ENCODE measurements at regions not wholly inside any gene's neighbourhood (a gene's known extent, or its start where the extent isn't known, plus 50 kb on each side); places are given as distances from the start of the nearest gene placed in this dataset.

DNA sequence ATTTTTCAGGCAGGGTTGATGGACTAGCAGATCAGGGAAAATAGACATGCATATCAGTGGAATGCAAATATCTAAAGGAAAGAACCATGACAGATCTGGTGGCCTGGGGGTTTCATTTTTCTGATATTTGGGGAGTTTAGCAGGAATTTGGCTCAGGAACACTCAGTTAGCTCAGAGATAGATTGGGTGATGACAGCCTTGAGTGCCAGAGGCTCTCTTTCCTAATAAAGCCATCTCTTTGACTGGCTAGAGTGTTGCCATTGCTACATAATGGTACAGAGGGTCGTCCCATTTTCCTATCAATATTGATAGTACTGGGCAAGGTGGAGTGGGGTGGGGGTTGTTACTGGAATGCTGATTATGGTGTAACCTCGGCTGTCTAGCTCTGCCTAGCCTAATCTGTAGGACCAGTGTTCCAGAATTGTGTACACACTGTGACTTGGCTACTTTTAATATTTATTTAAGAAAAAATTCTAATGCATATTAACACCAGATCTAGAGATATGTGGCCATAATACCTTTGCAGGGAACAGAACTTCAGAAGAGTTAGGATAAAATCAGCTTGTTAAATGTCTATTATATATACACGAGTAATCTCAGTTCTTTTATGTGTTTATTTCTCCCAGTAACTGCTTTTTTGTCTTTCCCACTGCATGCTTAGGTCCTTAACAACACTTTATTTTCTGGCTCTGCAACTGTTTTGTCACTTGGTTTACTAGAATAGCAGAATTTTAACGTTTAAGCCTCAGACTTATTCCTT lies 145.0 kb upstream of the SPOCK3 start:
- Histone ChIP-seq H3K9me3 (no peaks in the 10 kb centered on the region), H3K36me3 (no peaks in the 10 kb centered on the region)
- DNase-seq = no peak

GRCh38 chr4:167380964-167381363 lies 146.7 kb upstream of the SPOCK3 start:
- Histone ChIP-seq H3K4me3 (no peak overlapping the region), H3K27me3 (no peaks in the 10 kb centered on the region), H3K9me3 (no peaks in the 10 kb centered on the region), H3K4me1 (no peaks in the 10 kb centered on the region), H3K27ac (no peak overlapping the region), H3K36me3 (no peaks in the 10 kb centered on the region)
- DNase-seq = no peak
- TF ChIP-seq CTCF (IDR thresholded peaks at IDR 0.05) (no peak), POLR2A (IDR thresholded peaks at IDR 0.05) (no peak)

More for the DNA sequence above, 145.0 kb upstream of the SPOCK3 start:
- Histone ChIP-seq H3K4me1 (no peaks in the 10 kb centered on the region), H3K27me3 (no peaks in the 10 kb centered on the region), H3K4me3 (no peak overlapping the region), H3K27ac (no peak overlapping the region)
- TF ChIP-seq CTCF (IDR thresholded peaks at IDR 0.05) = no peak
- no peak for TF ChIP-seq POLR2A (IDR thresholded peaks at IDR 0.05)

- no peak for DNase-seq
- H3K36me3 ChIP-seq = no peaks in the 10 kb centered on the region
- no peak overlapping the region for H3K4me3 ChIP-seq
- no peaks in the 10 kb centered on the region for H3K27me3 ChIP-seq
- no peaks in the 10 kb centered on the region for H3K4me1 ChIP-seq
- no peaks in the 10 kb centered on the region for H3K9me3 ChIP-seq
- H3K27ac ChIP-seq = no peak overlapping the region
- TF ChIP-seq POLR2A (IDR thresholded peaks at IDR 0.05) (no peak), CTCF (IDR thresholded peaks at IDR 0.05) (no peak)
Observed at GRCh38 chr4:167383291-167383690, 149.0 kb upstream of the SPOCK3 start.

DNA sequence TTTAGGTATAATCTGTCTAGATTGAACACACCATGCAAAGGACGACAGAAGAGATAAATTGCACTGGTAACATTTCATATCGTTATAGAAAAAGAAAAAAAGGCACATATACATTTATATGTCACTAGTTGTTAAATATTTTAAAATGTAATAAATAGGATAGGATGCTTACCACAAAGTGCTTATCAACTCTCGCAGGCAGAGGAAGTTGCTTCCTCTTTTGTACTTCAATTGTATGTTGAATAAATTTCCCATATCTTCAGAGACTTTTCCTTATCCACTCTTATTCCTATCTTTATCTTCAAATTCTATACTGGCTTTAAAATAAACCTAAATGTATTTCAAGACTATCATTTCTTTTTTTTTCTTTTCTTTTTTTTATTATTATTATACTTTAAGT lies 163.3 kb upstream of the SPOCK3 start:
- Histone ChIP-seq H3K4me1 (no peaks in the 10 kb centered on the region), H3K4me3 (no peak overlapping the region), H3K27me3 (no peaks in the 10 kb centered on the region), H3K9me3 (no peaks in the 10 kb centered on the region), H3K36me3 (no peaks in the 10 kb centered on the region), H3K27ac (no peak overlapping the region)
- no peak for DNase-seq
- no peak for TF ChIP-seq CTCF (IDR thresholded peaks at IDR 0.05)
- no peak for TF ChIP-seq POLR2A (IDR thresholded peaks at IDR 0.05)

DNA sequence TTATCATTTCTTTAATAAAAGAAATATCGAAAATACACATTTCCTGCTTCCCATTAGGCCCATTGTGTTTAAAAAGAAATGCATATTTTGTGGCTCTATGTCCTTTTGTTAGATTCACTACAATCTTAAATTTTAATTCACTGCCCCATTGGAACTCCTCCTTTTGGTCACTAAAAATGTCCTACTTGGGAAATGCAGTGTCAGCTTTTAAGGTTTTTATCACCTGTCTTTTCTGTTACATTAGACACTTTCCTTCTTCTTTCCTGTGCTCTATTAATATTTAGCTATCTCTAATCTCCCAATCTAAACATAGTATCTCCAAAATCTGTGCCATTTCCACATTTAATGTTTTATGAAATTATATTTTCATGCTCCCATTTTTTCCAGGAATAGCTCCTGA lies 164.9 kb upstream of the SPOCK3 start:
- TF ChIP-seq POLR2A (IDR thresholded peaks at IDR 0.05) = no peak
- TF ChIP-seq CTCF (IDR thresholded peaks at IDR 0.05) = no peak
- H3K4me3 ChIP-seq = no peak overlapping the region
- no peak overlapping the region for H3K27ac ChIP-seq
- no peaks in the 10 kb centered on the region for H3K36me3 ChIP-seq
- no peaks in the 10 kb centered on the region for H3K9me3 ChIP-seq
- DNase-seq = no peak
- no peaks in the 10 kb centered on the region for H3K4me1 ChIP-seq
- no peaks in the 10 kb centered on the region for H3K27me3 ChIP-seq

Measured in Peyer's patch (tissue), 4 donors.